ENCODE measurements at regions not wholly inside any gene's neighbourhood (a gene's known extent, or its start where the extent isn't known, plus 50 kb on each side); places are given as distances from the start of the nearest gene placed in this dataset.
"Not testable (repeated sequence)": the region's sequence is repeated elsewhere in the genome, so short reads cannot be mapped to it uniquely, and the experiment has no call there.

GRCh38 chr2:66171530-66171929 is 263.4 kb upstream of the MEIS1 start:
- DNase-seq: no peak

- DNase-seq: no peak
Measured at GRCh38 chr2:66170744-66171330, 264.1 kb upstream of the MEIS1 start.

- no peak for DNase-seq
Measured at GRCh38 chr2:66169076-66169475, 265.8 kb upstream of the MEIS1 start.

GRCh38 chr2:66164470-66164869 is 270.5 kb upstream of the MEIS1 start:
- DNase-seq: no peak

- DNase-seq: no peak
Measured at GRCh38 chr2:66156171-66156570, 278.8 kb upstream of the MEIS1 start.

- no peak for DNase-seq
Measured at GRCh38 chr2:66153941-66154340, 281.0 kb upstream of the MEIS1 start.

- no peak for DNase-seq
Measured at GRCh38 chr2:66145490-66145889, 289.4 kb upstream of the MEIS1 start.

GRCh38 chr2:66144324-66144723 is 290.6 kb upstream of the MEIS1 start:
- DNase-seq: not testable (repeated sequence)

GRCh38 chr2:66137606-66138130 is 297.3 kb upstream of the MEIS1 start:
- DNase-seq: no peak

GRCh38 chr2:66134138-66134701 is 300.7 kb upstream of the MEIS1 start:
- no peak for DNase-seq

- no peak for DNase-seq
Measured at GRCh38 chr2:66127656-66128055, 307.3 kb upstream of the MEIS1 start.

GRCh38 chr2:66127061-66127460 is 307.9 kb upstream of the MEIS1 start:
- no peak for DNase-seq

GRCh38 chr2:66125951-66126350 is 309.0 kb upstream of the MEIS1 start:
- DNase-seq: no peak

GRCh38 chr2:66122516-66122915 is 312.4 kb upstream of the MEIS1 start:
- DNase-seq: no peak

- no peak for DNase-seq
Measured at GRCh38 chr2:66121946-66122345, 313.0 kb upstream of the MEIS1 start.

- DNase-seq: no peak
Measured at GRCh38 chr2:66113988-66114625, 320.8 kb upstream of the MEIS1 start.

GRCh38 chr2:66111706-66112105 is 323.2 kb upstream of the MEIS1 start:
- no peak for DNase-seq

GRCh38 chr2:66110608-66111007 is 324.3 kb upstream of the MEIS1 start:
- DNase-seq: no peak

GRCh38 chr2:66110086-66110485 is 324.8 kb upstream of the MEIS1 start:
- DNase-seq: no peak

GRCh38 chr2:66109419-66109818 is 325.5 kb upstream of the MEIS1 start:
- DNase-seq: no peak

GRCh38 chr2:66105066-66105753 is 329.7 kb upstream of the MEIS1 start:
- DNase-seq: no peak

- DNase-seq: no peak
Measured at GRCh38 chr2:66103581-66103980, 331.3 kb upstream of the MEIS1 start.

- DNase-seq: no peak
Measured at GRCh38 chr2:66101206-66101605, 333.7 kb upstream of the MEIS1 start.
